H1 (cell line): ENCODE measurements at regions not wholly inside any gene's neighbourhood (a gene's known extent, or its start where the extent isn't known, plus 50 kb on each side); places are given as distances from the start of the nearest gene placed in this dataset.

ENCODE experiments used
- CTCF ChIA-PET: fragments of 300-600 bp; sonication (Branson Sonifier 250); formaldehyde crosslinking; loops from one replicate; lab custom pipeline; 2021; ENCODE audit not compliant: partially characterized antibody; lab: Charles Lee
- POLR2A ChIA-PET: fragments of 300-600 bp; sonication (Branson Sonifier 250); formaldehyde crosslinking; loops from one replicate; lab custom pipeline; 2021; ENCODE audit warnings: inconsistent platforms; ENCODE audit not compliant: partially characterized antibody; lab: Charles Lee
- DNase-seq, 2 experiments: peaks; one replicate each; pipeline versions ENCODE4 v3.0.0 to v3.0.0-alpha.2; 2010 to 2022; ENCODE audit warnings: low spot score in 2 of 2, low read depth in 1 of 2, mixed read lengths in 1 of 2
- FAIRE-seq: peaks from 2 replicates; lab custom pipeline; 2011; peaks lifted over from hg19 to GRCh38; lab: Jason Lieb, UNC
- H2AFZ ChIP-seq: 2 replicates; pipeline ENCODE4 v1.8.1; 2012; ENCODE audit warnings: low read length, inconsistent platforms
- H2AK5ac ChIP-seq: 2 replicates; pipeline ENCODE4 v1.6.1; 2013; ENCODE audit warnings: low read depth, low read length
- H2BK120ac ChIP-seq: replicated peaks from 2 replicates; pipeline ENCODE3; 2013; ENCODE audit warnings: low read depth, low read length, inconsistent platforms
- H2BK12ac ChIP-seq: 2 replicates; pipeline ENCODE4 v1.6.1; 2013; ENCODE audit warnings: low read depth, low read length
- H2BK15ac ChIP-seq: 2 replicates; pipeline ENCODE4 v1.6.1; 2013; ENCODE audit warnings: low read length
- H2BK20ac ChIP-seq: 2 replicates; pipeline ENCODE4 v1.6.1; 2013; ENCODE audit warnings: low read length
- H2BK5ac ChIP-seq: 2 replicates; pipeline ENCODE4 v1.6.1; 2013; ENCODE audit warnings: low read depth, low read length
- H3K14ac ChIP-seq: 2 replicates; pipeline ENCODE4 v1.6.1; 2013; ENCODE audit warnings: inconsistent platforms; ENCODE audit not compliant: insufficient read length
- H3K18ac ChIP-seq: 2 replicates; pipeline ENCODE4 v1.6.1; 2013; ENCODE audit warnings: low read length; ENCODE audit errors: extremely low read depth
- H3K23ac ChIP-seq: 2 replicates; pipeline ENCODE4 v1.6.1; 2013; ENCODE audit warnings: inconsistent platforms; ENCODE audit not compliant: insufficient read length
- H3K23me2 ChIP-seq: 2 replicates; pipeline ENCODE4 v1.6.1; 2013; ENCODE audit warnings: low read depth, low read length
- H3K27ac ChIP-seq: 2 replicates; pipeline ENCODE4 v1.6.1; 2011; ENCODE audit warnings: low read depth, low read length, inconsistent platforms
- H3K27me3 ChIP-seq, 4 experiments: replicated peaks in 1 of 4; 1 replicate in 1 of 4; 2 replicates in 3 of 4; pipeline versions ENCODE4 v1.6.1 to v1.8.1; 2011 to 2013; ENCODE audit warnings: low read length in 3 of 4, mild to moderate bottlenecking in 3 of 4, inconsistent platforms in 2 of 4, mixed read lengths in 2 of 4, moderate library complexity in 1 of 4; ENCODE audit not compliant: control insufficient read depth in 3 of 4, insufficient read depth in 3 of 4; ENCODE audit errors: extremely low read depth in 1 of 4
- H3K36me3 ChIP-seq, 4 experiments: 2 replicates each; pipeline versions ENCODE4 v1.6.1 to v1.8.1; 2011 to 2013; ENCODE audit warnings: mild to moderate bottlenecking in 4 of 4, low read length in 3 of 4, moderate library complexity in 2 of 4, control low read depth in 1 of 4, inconsistent platforms in 1 of 4; ENCODE audit not compliant: insufficient read depth in 4 of 4, control insufficient read depth in 2 of 4
- H3K4ac ChIP-seq: replicated peaks from 2 replicates; pipeline ENCODE3; 2013; ENCODE audit warnings: low read length, low read depth, mixed read lengths, inconsistent platforms; ENCODE audit not compliant: insufficient read length
- H3K4me1 ChIP-seq, 4 experiments: replicated peaks in 1 of 4; 1 replicate in 1 of 4; 2 replicates in 3 of 4; pipeline versions ENCODE4 v1.6.1 to v1.8.1; 2011 to 2013; ENCODE audit warnings: low read length in 3 of 4, inconsistent platforms in 2 of 4, mixed read lengths in 1 of 4; ENCODE audit not compliant: insufficient read depth in 4 of 4, control insufficient read depth in 3 of 4
- H3K4me2 ChIP-seq, 2 experiments: 2 replicates each; pipeline versions ENCODE4 v1.6.1 to v1.8.1; 2011 to 2013; ENCODE audit warnings: low read depth in 2 of 2, low read length in 2 of 2, control low read depth in 1 of 2, inconsistent platforms in 1 of 2, mild to moderate bottlenecking in 1 of 2; ENCODE audit not compliant: insufficient read depth in 1 of 2
- H3K4me3 ChIP-seq, 4 experiments: fragments of 200-600, 300-600 bp in 1 of 4; sonication (generic), shearing (Covaris generic), sonication (Bioruptor Twin) in 1 of 4; 2 replicates each; pipeline versions ENCODE4 v1.5.1 to v1.8.1; 2011 to 2016; ENCODE audit warnings: low read length in 4 of 4, low read depth in 3 of 4, control low read depth in 2 of 4, inconsistent platforms in 2 of 4, mild to moderate bottlenecking in 2 of 4, mixed read lengths in 1 of 4, moderate library complexity in 1 of 4; ENCODE audit not compliant: insufficient read depth in 2 of 4; ENCODE audit errors: extremely low read depth in 1 of 4
- H3K56ac ChIP-seq: replicated peaks from 2 replicates; pipeline ENCODE3; 2013; ENCODE audit warnings: low read depth, mild to moderate bottlenecking, mixed read lengths, low read length, inconsistent platforms; ENCODE audit not compliant: insufficient read length
- H3K79me1 ChIP-seq: 2 replicates; pipeline ENCODE4 v1.6.1; 2013; ENCODE audit warnings: low read depth, low read length, control low read depth
- H3K79me2 ChIP-seq, 2 experiments: 2 replicates each; pipeline versions ENCODE4 v1.6.1 to v1.8.1; 2012 to 2013; ENCODE audit warnings: low read length in 2 of 2, mild to moderate bottlenecking in 2 of 2, inconsistent platforms in 1 of 2; ENCODE audit not compliant: insufficient read depth in 2 of 2, control insufficient read depth in 1 of 2
- H3K9ac ChIP-seq, 4 experiments: replicated peaks in 1 of 4; 1 replicate in 1 of 4; 2 replicates in 3 of 4; pipeline versions ENCODE4 v1.6.1 to v1.8.1; 2011 to 2013; ENCODE audit warnings: low read depth in 3 of 4, low read length in 3 of 4, control low read depth in 2 of 4, mild to moderate bottlenecking in 2 of 4, moderate library complexity in 2 of 4, inconsistent platforms in 1 of 4; ENCODE audit errors: extremely low read depth in 1 of 4
- H3K9me3 ChIP-seq, 2 experiments: 2 replicates each; pipeline versions ENCODE4 v1.6.1 to v1.8.1; 2012 to 2013; ENCODE audit warnings: mild to moderate bottlenecking in 2 of 2, moderate library complexity in 2 of 2, control low read depth in 1 of 2, inconsistent platforms in 1 of 2, low read depth in 1 of 2, low read length in 1 of 2, mixed read lengths in 1 of 2; ENCODE audit not compliant: insufficient read depth in 2 of 2
- H4K20me1 ChIP-seq, 2 experiments: replicated peaks in 1 of 2; 2 replicates each; pipeline versions ENCODE3 to v1.8.1; 2011 to 2013; ENCODE audit warnings: inconsistent platforms in 2 of 2, low read length in 2 of 2, mild to moderate bottlenecking in 1 of 2; ENCODE audit not compliant: insufficient read depth in 2 of 2, control insufficient read depth in 1 of 2
- H4K5ac ChIP-seq: 2 replicates; pipeline ENCODE4 v1.6.1; 2013; ENCODE audit warnings: low read length, low read depth, mixed read lengths, inconsistent platforms; ENCODE audit not compliant: insufficient read length
- H4K8ac ChIP-seq: 2 replicates; pipeline ENCODE4 v1.8.0; 2013; ENCODE audit warnings: mild to moderate bottlenecking, moderate library complexity, low read length, inconsistent platforms; ENCODE audit not compliant: insufficient read depth; ENCODE audit errors: extremely low read depth
- H4K91ac ChIP-seq: replicated peaks from 2 replicates; pipeline ENCODE3; 2013; ENCODE audit warnings: low read length, mixed read lengths, inconsistent platforms; ENCODE audit not compliant: insufficient read length
- ASH2L ChIP-seq: fragments of 200-600, 300-600 bp; sonication (generic); IDR thresholded peaks from one replicate; pipeline ENCODE4 v1.7.1; 2017; ENCODE audit warnings: low read length
- BRCA1 ChIP-seq: IDR thresholded peaks from 2 replicates; pipeline ENCODE4 v1.6.1; 2012; ENCODE audit warnings: low read depth, low read length, improper control_type of control experiment
- CTBP2 ChIP-seq: IDR thresholded peaks from 2 replicates; pipeline ENCODE4 v1.7.0; 2011; ENCODE audit warnings: borderline replicate concordance, mild to moderate bottlenecking, moderate library complexity, mixed read lengths, low read length; ENCODE audit not compliant: insufficient read depth, insufficient read length
- KDM1A ChIP-seq: fragments of 200-600, 300-600 bp; sonication (generic); IDR thresholded peaks from 2 replicates; pipeline ENCODE4 v1.7.1; 2016; ENCODE audit warnings: mild to moderate bottlenecking, low read length, borderline replicate concordance
- RNF2 ChIP-seq: fragments of 200-900, 300-1000 bp; sonication (generic); IDR thresholded peaks from 2 replicates; pipeline ENCODE4 v1.7.1; 2016; ENCODE audit warnings: borderline replicate concordance, low read depth, mild to moderate bottlenecking, antibody characterized with exemption, low read length; ENCODE audit not compliant: poor library complexity, severe bottlenecking; ENCODE audit errors: missing control alignments
- SP4 ChIP-seq: IDR thresholded peaks from 2 replicates; pipeline ENCODE4 v1.6.1; 2012; ENCODE audit warnings: low read length, inconsistent platforms
- ZNF274 ChIP-seq: IDR thresholded peaks from 2 replicates; pipeline ENCODE4 v1.7.0; 2012; ENCODE audit warnings: low read length, borderline replicate concordance; ENCODE audit errors: extremely low read depth
- WGBS, 2 experiments: shearing (Covaris generic) in 1 of 2; methylation state at CpG; one replicate each; pipeline versions ENCODE4 v1.1.6 to v1.1.7; 2013 to 2015; ENCODE audit warnings: low lambda C conversion rate in 2 of 2, mixed read lengths in 2 of 2, inconsistent platforms in 1 of 2, low coverage in 1 of 2, missing lambda C conversion rate in 1 of 2; ENCODE audit not compliant: insufficient replicate concordance in 2 of 2, insufficient coverage in 1 of 2, insufficient read length in 1 of 2; ENCODE audit errors: extremely low coverage in 1 of 2, missing lambda C conversion rate in 1 of 2; 5-methylcytosine and 5-hydroxymethylcytosine counted together
- TF ChIP-seq, protein P1 (sequence below): IDR thresholded peaks from 2 replicates; pipeline ENCODE4 v1.6.1; 2012; ENCODE audit warnings: low read length, inconsistent platforms

DNA sequence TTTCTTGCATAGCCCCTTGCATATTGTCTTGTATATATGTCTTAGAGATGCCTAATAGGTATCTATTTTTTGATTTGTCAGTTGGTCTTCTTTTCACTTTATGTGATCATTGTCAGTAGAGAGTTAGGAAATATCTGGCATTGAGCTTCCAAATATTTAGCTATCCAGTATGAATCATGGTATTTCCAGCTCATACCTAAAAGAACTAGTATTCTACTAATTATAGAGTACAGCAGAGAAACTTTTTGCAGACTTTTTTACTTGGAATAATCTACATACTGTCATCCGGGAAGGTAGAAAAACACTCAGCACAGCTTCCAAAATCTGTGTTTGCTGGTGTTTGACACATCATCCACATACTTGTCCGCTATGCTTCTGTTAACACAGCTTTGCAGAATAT, 156.4 kb upstream of the HTR1E start:
- WGBS, 2 experiments: 90% methylated on average over 2 of the region's 2 CpGs; no CpG with 5 or more reads in 1 of the 2 experiments
- H3K27me3 ChIP-seq: no peaks in the 10 kb centered on the region
- H3K79me1 ChIP-seq: no peaks in the 10 kb centered on the region
- no peak overlapping the region for H4K91ac ChIP-seq
- no peak overlapping the region for H3K23ac ChIP-seq
- no peak overlapping the region for H3K18ac ChIP-seq
- ChIA-PET POLR2A (no interaction called here), CTCF (interaction anchor here (0.6 to 1.5 kb wide), 2 partner anchors 9 to 357 kb away, joined by 3 read pairs; no protein-coding TSS in a partner anchor)
- no peak overlapping the region for H2BK20ac ChIP-seq
- H2AK5ac ChIP-seq: no peak overlapping the region
- no peaks in the 10 kb centered on the region for H3K9me3 ChIP-seq
- no peak overlapping the region for H3K27ac ChIP-seq
- H3K79me2 ChIP-seq: no peaks in the 10 kb centered on the region
- no peak overlapping the region for H2BK5ac ChIP-seq
- H3K56ac ChIP-seq: no peak overlapping the region
- H3K4ac ChIP-seq: no peak overlapping the region
- no peaks in the 10 kb centered on the region for H3K4me1 ChIP-seq
- H2BK120ac ChIP-seq: no peak overlapping the region
- no peak overlapping the region for H2BK12ac ChIP-seq
- FAIRE-seq: no peak
- H3K14ac ChIP-seq: no peak overlapping the region
- H3K36me3 ChIP-seq: no peaks in the 10 kb centered on the region
- H4K20me1 ChIP-seq: no peaks in the 10 kb centered on the region
- H4K5ac ChIP-seq: no peak overlapping the region
- H4K8ac ChIP-seq: no peak overlapping the region
- no peaks in the 10 kb centered on the region for H3K23me2 ChIP-seq
- DNase-seq: no peak
- no peak overlapping the region for H3K9ac ChIP-seq
- TF ChIP-seq CTBP2 (no peak), KDM1A (no peak), RNF2 (no peak), ZNF274 (no peak), BRCA1 (no peak), ASH2L (no peak), SP4 (no peak)
- TF ChIP-seq, protein P1, sequence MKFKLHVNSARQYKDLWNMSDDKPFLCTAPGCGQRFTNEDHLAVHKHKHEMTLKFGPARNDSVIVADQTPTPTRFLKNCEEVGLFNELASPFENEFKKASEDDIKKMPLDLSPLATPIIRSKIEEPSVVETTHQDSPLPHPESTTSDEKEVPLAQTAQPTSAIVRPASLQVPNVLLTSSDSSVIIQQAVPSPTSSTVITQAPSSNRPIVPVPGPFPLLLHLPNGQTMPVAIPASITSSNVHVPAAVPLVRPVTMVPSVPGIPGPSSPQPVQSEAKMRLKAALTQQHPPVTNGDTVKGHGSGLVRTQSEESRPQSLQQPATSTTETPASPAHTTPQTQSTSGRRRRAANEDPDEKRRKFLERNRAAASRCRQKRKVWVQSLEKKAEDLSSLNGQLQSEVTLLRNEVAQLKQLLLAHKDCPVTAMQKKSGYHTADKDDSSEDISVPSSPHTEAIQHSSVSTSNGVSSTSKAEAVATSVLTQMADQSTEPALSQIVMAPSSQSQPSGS: no peak
- no peak overlapping the region for H3K4me2 ChIP-seq
- H2BK15ac ChIP-seq: no peak overlapping the region
- no peak overlapping the region for H2AFZ ChIP-seq
- no peak overlapping the region for H3K4me3 ChIP-seq
